Panc1 (cell line): ENCODE measurements at regions not wholly inside any gene's neighbourhood (a gene's known extent, or its start where the extent isn't known, plus 50 kb on each side); places are given as distances from the start of the nearest gene placed in this dataset.

Experiments used
- ATAC-seq: fragments of 200-7000 bp; cut with Tn5 transposase; 2 replicates; pipeline ENCODE4 v1.9.1; 2020; ENCODE audit warnings: mild to moderate bottlenecking, moderate library complexity
- BruUV-seq: library from RNA; stranded (reverse); fragments of 400-500 nt; replicated peaks from 2 replicates; lab custom pipeline; 2021; lab: Mats Ljungman, UMichigan
- CTCF ChIA-PET: fragments of 300-600 bp; sonication (Branson Sonifier 250); formaldehyde crosslinking; loops from one replicate; lab custom pipeline; 2022; ENCODE audit warnings: antibody characterized with exemption; lab: Charles Lee
- POLR2A ChIA-PET: fragments of 300-600 bp; sonication (Branson Sonifier 250); formaldehyde crosslinking; loops from one replicate; lab custom pipeline; 2022; ENCODE audit warnings: antibody characterized with exemption; lab: Charles Lee
- DNase-seq: peaks from one replicate; pipeline ENCODE4 v3.0.0-alpha.2; 2010; ENCODE audit warnings: low read depth, low spot score
- H3K27ac ChIP-seq: 2 replicates; pipeline ENCODE4 v1.5.1; 2011; ENCODE audit warnings: mild to moderate bottlenecking, low read length, inconsistent platforms
- H3K27me3 ChIP-seq: fragments of 200-500 bp; sonication (Bioruptor generic); 2 replicates; pipeline ENCODE4 v1.6.0; 2014; ENCODE audit warnings: low read length, inconsistent platforms; ENCODE audit not compliant: control insufficient read depth, insufficient read depth
- H3K36me3 ChIP-seq: fragments of 200-500 bp; sonication (Bioruptor generic); 2 replicates; pipeline ENCODE4 v1.5.1; 2014; ENCODE audit warnings: inconsistent platforms, mild to moderate bottlenecking, low read length, moderate library complexity; ENCODE audit not compliant: control insufficient read depth, insufficient read depth
- H3K4me1 ChIP-seq: 2 replicates; pipeline ENCODE4 v1.5.1; 2011; ENCODE audit warnings: inconsistent platforms, mild to moderate bottlenecking, low read length, moderate library complexity; ENCODE audit not compliant: control insufficient read depth, insufficient read depth
- H3K4me3 ChIP-seq, 2 experiments: 2 replicates each; pipeline ENCODE4 v1.5.1; 2011 to 2012; ENCODE audit warnings: low read depth in 2 of 2, low read length in 2 of 2, mild to moderate bottlenecking in 2 of 2, inconsistent platforms in 1 of 2, moderate library complexity in 1 of 2
- H3K9me3 ChIP-seq: fragments of 200-500 bp; sonication (Bioruptor generic); 2 replicates; pipeline ENCODE4 v1.5.1; 2014; ENCODE audit warnings: low read depth, mild to moderate bottlenecking, inconsistent platforms, low read length, moderate library complexity; ENCODE audit not compliant: control insufficient read depth, insufficient read depth
- POLR2AphosphoS5 ChIP-seq: IDR thresholded peaks from 2 replicates; pipeline ENCODE4 v1.6.1; 2012; ENCODE audit warnings: mild to moderate bottlenecking, low read depth, low read length, moderate library complexity
- SIN3A ChIP-seq: IDR thresholded peaks from 2 replicates; pipeline ENCODE4 v1.6.1; 2012; ENCODE audit warnings: low read depth, mild to moderate bottlenecking, low read length, moderate library complexity, borderline replicate concordance; ENCODE audit not compliant: insufficient read depth
- TCF7L2 ChIP-seq: IDR thresholded peaks from 2 replicates; pipeline ENCODE4 v1.6.1; 2011; ENCODE audit warnings: mild to moderate bottlenecking, low read depth, low read length, inconsistent platforms
- in situ Hi-C: cut with HindIII; loops from 2 replicates; pipeline ENCODE4 v1.10.0; 2016; ENCODE audit warnings: low sequenced_read_pairs, low pct_unique_long_range_greater_than_20kb
- intact Hi-C: fragments of 100-400 bp; cut with micrococcal nuclease; formaldehyde crosslinking; loops from one replicate; pipeline ENCODE4 v1.10.0; 2022; ENCODE audit not compliant: unreplicated experiment
- TF ChIP-seq, protein P1 (sequence below), 2 experiments: IDR thresholded peaks; 2 replicates each; pipeline ENCODE4 v1.6.1; 2011 to 2012; ENCODE audit warnings: low read depth in 2 of 2, control low read depth in 1 of 2, low read length in 1 of 2, mild to moderate bottlenecking in 1 of 2, moderate library complexity in 1 of 2; ENCODE audit not compliant: insufficient read depth in 1 of 2
- TF ChIP-seq, protein P2 (sequence below): fragments of 450-650 bp; IDR thresholded peaks from 2 replicates; pipeline ENCODE4 v1.5.1; 2017; ENCODE audit warnings: mild to moderate bottlenecking

DNA sequence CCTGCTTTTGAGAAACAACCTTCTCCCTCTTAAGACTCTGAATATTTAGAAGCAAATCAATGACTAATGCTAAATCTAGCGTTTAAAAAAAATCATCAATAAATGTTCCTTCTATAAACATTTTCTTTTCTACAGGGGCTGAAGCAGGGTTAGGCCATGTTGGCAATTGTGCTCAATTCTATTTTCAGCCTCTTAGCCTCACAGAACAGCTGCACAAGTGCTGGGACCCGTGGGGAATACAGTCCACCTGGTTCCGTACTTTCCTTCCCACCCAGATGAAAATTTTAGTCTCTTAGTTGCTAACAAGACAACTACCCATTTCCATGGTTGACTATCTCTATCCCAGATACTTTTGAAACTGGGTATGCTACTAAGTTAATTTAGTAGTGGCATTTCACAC, 138.6 kb downstream of the RPS12 start:
- DNase-seq (no peak), ATAC-seq (no peak)
- intact Hi-C loops (no loop called here), in situ Hi-C loops (no loop called here)
- H3K36me3 ChIP-seq: no peaks in the 10 kb centered on the region
- no TSS peak for BruUV-seq
- ChIA-PET POLR2A (no interaction called here), CTCF (no interaction called here)
- no peaks in the 10 kb centered on the region for H3K27me3 ChIP-seq
- no peaks in the 10 kb centered on the region for H3K9me3 ChIP-seq
- H3K27ac ChIP-seq: no peak overlapping the region
- no peaks in the 10 kb centered on the region for H3K4me1 ChIP-seq
- no peak overlapping the region for H3K4me3 ChIP-seq
- TF ChIP-seq POLR2AphosphoS5 (no peak), TCF7L2 (no peak), SIN3A (no peak)
- TF ChIP-seq, protein P1, sequence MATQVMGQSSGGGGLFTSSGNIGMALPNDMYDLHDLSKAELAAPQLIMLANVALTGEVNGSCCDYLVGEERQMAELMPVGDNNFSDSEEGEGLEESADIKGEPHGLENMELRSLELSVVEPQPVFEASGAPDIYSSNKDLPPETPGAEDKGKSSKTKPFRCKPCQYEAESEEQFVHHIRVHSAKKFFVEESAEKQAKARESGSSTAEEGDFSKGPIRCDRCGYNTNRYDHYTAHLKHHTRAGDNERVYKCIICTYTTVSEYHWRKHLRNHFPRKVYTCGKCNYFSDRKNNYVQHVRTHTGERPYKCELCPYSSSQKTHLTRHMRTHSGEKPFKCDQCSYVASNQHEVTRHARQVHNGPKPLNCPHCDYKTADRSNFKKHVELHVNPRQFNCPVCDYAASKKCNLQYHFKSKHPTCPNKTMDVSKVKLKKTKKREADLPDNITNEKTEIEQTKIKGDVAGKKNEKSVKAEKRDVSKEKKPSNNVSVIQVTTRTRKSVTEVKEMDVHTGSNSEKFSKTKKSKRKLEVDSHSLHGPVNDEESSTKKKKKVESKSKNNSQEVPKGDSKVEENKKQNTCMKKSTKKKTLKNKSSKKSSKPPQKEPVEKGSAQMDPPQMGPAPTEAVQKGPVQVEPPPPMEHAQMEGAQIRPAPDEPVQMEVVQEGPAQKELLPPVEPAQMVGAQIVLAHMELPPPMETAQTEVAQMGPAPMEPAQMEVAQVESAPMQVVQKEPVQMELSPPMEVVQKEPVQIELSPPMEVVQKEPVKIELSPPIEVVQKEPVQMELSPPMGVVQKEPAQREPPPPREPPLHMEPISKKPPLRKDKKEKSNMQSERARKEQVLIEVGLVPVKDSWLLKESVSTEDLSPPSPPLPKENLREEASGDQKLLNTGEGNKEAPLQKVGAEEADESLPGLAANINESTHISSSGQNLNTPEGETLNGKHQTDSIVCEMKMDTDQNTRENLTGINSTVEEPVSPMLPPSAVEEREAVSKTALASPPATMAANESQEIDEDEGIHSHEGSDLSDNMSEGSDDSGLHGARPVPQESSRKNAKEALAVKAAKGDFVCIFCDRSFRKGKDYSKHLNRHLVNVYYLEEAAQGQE (IDR thresholded peaks at IDR 0.05; ENCODE audit: insufficient read depth in 1 of 2, low read depth in 2 of 2, low read length in 1 of 2): no peak
- TF ChIP-seq, protein P2, sequence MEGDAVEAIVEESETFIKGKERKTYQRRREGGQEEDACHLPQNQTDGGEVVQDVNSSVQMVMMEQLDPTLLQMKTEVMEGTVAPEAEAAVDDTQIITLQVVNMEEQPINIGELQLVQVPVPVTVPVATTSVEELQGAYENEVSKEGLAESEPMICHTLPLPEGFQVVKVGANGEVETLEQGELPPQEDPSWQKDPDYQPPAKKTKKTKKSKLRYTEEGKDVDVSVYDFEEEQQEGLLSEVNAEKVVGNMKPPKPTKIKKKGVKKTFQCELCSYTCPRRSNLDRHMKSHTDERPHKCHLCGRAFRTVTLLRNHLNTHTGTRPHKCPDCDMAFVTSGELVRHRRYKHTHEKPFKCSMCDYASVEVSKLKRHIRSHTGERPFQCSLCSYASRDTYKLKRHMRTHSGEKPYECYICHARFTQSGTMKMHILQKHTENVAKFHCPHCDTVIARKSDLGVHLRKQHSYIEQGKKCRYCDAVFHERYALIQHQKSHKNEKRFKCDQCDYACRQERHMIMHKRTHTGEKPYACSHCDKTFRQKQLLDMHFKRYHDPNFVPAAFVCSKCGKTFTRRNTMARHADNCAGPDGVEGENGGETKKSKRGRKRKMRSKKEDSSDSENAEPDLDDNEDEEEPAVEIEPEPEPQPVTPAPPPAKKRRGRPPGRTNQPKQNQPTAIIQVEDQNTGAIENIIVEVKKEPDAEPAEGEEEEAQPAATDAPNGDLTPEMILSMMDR: no peak

DNA sequence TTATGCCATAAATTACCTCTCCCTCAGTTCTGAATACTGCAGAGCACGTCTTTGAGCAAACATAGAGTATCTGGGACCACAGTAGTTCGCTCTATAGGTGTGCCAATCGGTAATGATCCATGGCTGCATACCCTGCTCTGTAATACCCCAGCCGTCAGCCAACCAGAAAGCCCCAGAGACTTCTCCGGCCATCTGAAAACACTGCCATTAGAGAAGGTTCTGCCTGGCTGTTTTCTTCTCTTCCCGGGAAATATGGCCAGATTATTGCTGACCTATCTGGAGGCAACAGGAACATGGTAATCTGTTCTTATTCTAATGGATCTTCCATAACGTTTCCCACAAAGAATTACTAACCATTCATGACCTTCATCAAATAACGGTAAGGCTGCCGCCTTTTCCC, 139.9 kb downstream of the RPS12 start:
- ATAC-seq: no peak
- no peak for DNase-seq
- Histone ChIP-seq H3K4me1 (no peaks in the 10 kb centered on the region), H3K4me3 (no peak overlapping the region), H3K27ac (no peak overlapping the region), H3K9me3 (no peaks in the 10 kb centered on the region), H3K36me3 (no peaks in the 10 kb centered on the region), H3K27me3 (no peaks in the 10 kb centered on the region)
- intact Hi-C loops (no loop called here), in situ Hi-C loops (no loop called here)
- ChIA-PET CTCF (no interaction called here), POLR2A (no interaction called here)
- no TSS peak for BruUV-seq
- TF ChIP-seq POLR2AphosphoS5 (no peak), TCF7L2 (no peak), SIN3A (no peak)
- TF ChIP-seq, protein P1 (IDR thresholded peaks at IDR 0.05; ENCODE audit: insufficient read depth in 1 of 2, low read depth in 2 of 2, low read length in 1 of 2): no peak
- TF ChIP-seq, protein P2: no peak
